Right atrium auricular region (tissue), 2 donors: ENCODE measurements at regions not wholly inside any gene's neighbourhood (a gene's known extent, or its start where the extent isn't known, plus 50 kb on each side); places are given as distances from the start of the nearest gene placed in this dataset.
"Not testable (repeated sequence)": the region's sequence is repeated elsewhere in the genome, so short reads cannot be mapped to it uniquely, and the experiment has no call there.

Experiments used
- DNase-seq: peaks from one replicate; pipeline ENCODE4 v3.0.0-alpha.2; 2019; ENCODE audit warnings: low spot score
- H3K27ac ChIP-seq, 2 donors: fragments of 200-600 bp; sonication (generic); 1 replicate in 1 of 2; 2 replicates in 1 of 2; pipeline ENCODE4 v1.5.1; 2016 to 2019
- H3K27me3 ChIP-seq, 2 donors: fragments of 200-600 bp; sonication (generic); one replicate each; pipeline versions ENCODE4 v1.5.1 to v1.6.0; 2017 to 2019
- H3K36me3 ChIP-seq: fragments of 200-600 bp; sonication (generic); one replicate; pipeline ENCODE4 v1.5.1; 2016
- H3K4me1 ChIP-seq, 2 donors: fragments of 200-600 bp; sonication (generic); one replicate each; pipeline versions ENCODE4 v1.5.1 to v1.6.0; 2017 to 2019
- H3K4me3 ChIP-seq, 2 donors: fragments of 200-600 bp; sonication (generic); 1 replicate in 1 of 2; 2 replicates in 1 of 2; pipeline ENCODE4 v1.5.1; 2017 to 2019; ENCODE audit warnings: mild to moderate bottlenecking in 1 of 2, moderate library complexity in 1 of 2
- H3K9me3 ChIP-seq, 2 donors: fragments of 200-600 bp; sonication (generic); one replicate each; pipeline ENCODE4 v1.5.1; 2019
- CTCF ChIP-seq, 2 donors: fragments of 200-600 bp; sonication (generic); IDR thresholded peaks; one replicate each; pipeline ENCODE4 v1.5.1; 2019; ENCODE audit warnings: antibody characterized with exemption in 2 of 2

- Histone ChIP-seq H3K27ac (no peak overlapping the region), H3K4me3 (no peak overlapping the region), H3K36me3 (no peaks in the 10 kb centered on the region), H3K9me3 (no peaks in the 10 kb centered on the region), H3K27me3 (no peaks in the 10 kb centered on the region), H3K4me1 (no peaks in the 10 kb centered on the region)
- TF ChIP-seq CTCF (IDR thresholded peaks at IDR 0.05): no peak
- no peak for DNase-seq
These were observed 101.4 kb downstream of the NDFIP1 start for GRCh38 chr5:142210011-142210410.

- Histone ChIP-seq H3K27me3 (no peaks in the 10 kb centered on the region), H3K4me3 (no peak overlapping the region), H3K4me1 (no peaks in the 10 kb centered on the region), H3K27ac (no peak overlapping the region), H3K9me3 (no peaks in the 10 kb centered on the region), H3K36me3 (no peaks in the 10 kb centered on the region)
- no peak for DNase-seq
- no peak for TF ChIP-seq CTCF (IDR thresholded peaks at IDR 0.05)
These were observed 100.3 kb downstream of the NDFIP1 start for GRCh38 chr5:142208777-142209312.

- DNase-seq, H3K27ac ChIP-seq, H3K36me3 ChIP-seq, H3K27me3 ChIP-seq, H3K9me3 ChIP-seq, H3K4me1 ChIP-seq, H3K4me3 ChIP-seq: not testable (repeated sequence)
These were observed 99.7 kb downstream of the NDFIP1 start for GRCh38 chr5:142208244-142208643.

GRCh38 chr5:142206801-142207200 lies 98.2 kb downstream of the NDFIP1 start:
- Histone ChIP-seq H3K36me3 (no peaks in the 10 kb centered on the region), H3K27ac (no peak overlapping the region), H3K9me3 (no peaks in the 10 kb centered on the region), H3K4me1 (no peaks in the 10 kb centered on the region), H3K4me3 (no peak overlapping the region), H3K27me3 (no peaks in the 10 kb centered on the region)
- no peak for TF ChIP-seq CTCF (IDR thresholded peaks at IDR 0.05)
- DNase-seq: no peak

GRCh38 chr5:142204219-142204618 lies 95.6 kb downstream of the NDFIP1 start:
- H3K36me3 ChIP-seq: no peaks in the 10 kb centered on the region
- DNase-seq: no peak
- no peak overlapping the region for H3K27ac ChIP-seq
- H3K4me1 ChIP-seq: no peaks in the 10 kb centered on the region
- no peak overlapping the region for H3K4me3 ChIP-seq
- TF ChIP-seq CTCF (IDR thresholded peaks at IDR 0.05): no peak
- no peaks in the 10 kb centered on the region for H3K9me3 ChIP-seq
- H3K27me3 ChIP-seq: no peaks in the 10 kb centered on the region
